Right lobe of liver (tissue), 4 donors: ENCODE measurements at regions not wholly inside any gene's neighbourhood (a gene's known extent, or its start where the extent isn't known, plus 50 kb on each side); places are given as distances from the start of the nearest gene placed in this dataset.

Experiments used
- CTCF ChIP-seq, 4 donors: fragments of 200-600 bp in 3 of 4; fragments of 450-650 bp in 1 of 4; IDR thresholded peaks; one replicate each; pipeline versions ENCODE4 v1.5.1 to v1.8.0; 2016 to 2022; ENCODE audit warnings: antibody characterized with exemption in 4 of 4, mild to moderate bottlenecking in 2 of 4
- POLR2A ChIP-seq: fragments of 450-650 bp; IDR thresholded peaks from one replicate; pipeline ENCODE4 v1.6.1; 2017; ENCODE audit warnings: antibody characterized with exemption, mild to moderate bottlenecking
- donor health status: DM: no; HTN: no; CAD: no.
- donor health status: DM: no; HTN: no; CAD: no.
- donor health status: DM: no; HTN: yes; CAD: no.

- TF ChIP-seq CTCF (IDR thresholded peaks at IDR 0.05) (no peak), POLR2A (no peak)
Measured at GRCh38 chr12:31903025-31903424, 56.2 kb upstream of the RESF1 start.
